H1 (cell line): ENCODE measurements at regions not wholly inside any gene's neighbourhood (a gene's known extent, or its start where the extent isn't known, plus 50 kb on each side); places are given as distances from the start of the nearest gene placed in this dataset.

Experiments
- CTCF ChIA-PET: fragments of 300-600 bp; sonication (Branson Sonifier 250); formaldehyde crosslinking; loops from one replicate; lab custom pipeline; 2021; ENCODE audit not compliant: partially characterized antibody; lab: Charles Lee
- POLR2A ChIA-PET: fragments of 300-600 bp; sonication (Branson Sonifier 250); formaldehyde crosslinking; loops from one replicate; lab custom pipeline; 2021; ENCODE audit warnings: inconsistent platforms; ENCODE audit not compliant: partially characterized antibody; lab: Charles Lee
- DNase-seq, 2 experiments: peaks; one replicate each; pipeline versions ENCODE4 v3.0.0 to v3.0.0-alpha.2; 2010 to 2022; ENCODE audit warnings: low spot score in 2 of 2, low read depth in 1 of 2, mixed read lengths in 1 of 2
- FAIRE-seq: peaks from 2 replicates; lab custom pipeline; 2011; peaks lifted over from hg19 to GRCh38; lab: Jason Lieb, UNC
- H2AFZ ChIP-seq: 2 replicates; pipeline ENCODE4 v1.8.1; 2012; ENCODE audit warnings: low read length, inconsistent platforms
- H2AK5ac ChIP-seq: 2 replicates; pipeline ENCODE4 v1.6.1; 2013; ENCODE audit warnings: low read depth, low read length
- H2BK120ac ChIP-seq: replicated peaks from 2 replicates; pipeline ENCODE3; 2013; ENCODE audit warnings: low read depth, low read length, inconsistent platforms
- H2BK12ac ChIP-seq: 2 replicates; pipeline ENCODE4 v1.6.1; 2013; ENCODE audit warnings: low read depth, low read length
- H2BK15ac ChIP-seq: 2 replicates; pipeline ENCODE4 v1.6.1; 2013; ENCODE audit warnings: low read length
- H2BK20ac ChIP-seq: 2 replicates; pipeline ENCODE4 v1.6.1; 2013; ENCODE audit warnings: low read length
- H2BK5ac ChIP-seq: 2 replicates; pipeline ENCODE4 v1.6.1; 2013; ENCODE audit warnings: low read depth, low read length
- H3K14ac ChIP-seq: 2 replicates; pipeline ENCODE4 v1.6.1; 2013; ENCODE audit warnings: inconsistent platforms; ENCODE audit not compliant: insufficient read length
- H3K18ac ChIP-seq: 2 replicates; pipeline ENCODE4 v1.6.1; 2013; ENCODE audit warnings: low read length; ENCODE audit errors: extremely low read depth
- H3K23ac ChIP-seq: 2 replicates; pipeline ENCODE4 v1.6.1; 2013; ENCODE audit warnings: inconsistent platforms; ENCODE audit not compliant: insufficient read length
- H3K23me2 ChIP-seq: 2 replicates; pipeline ENCODE4 v1.6.1; 2013; ENCODE audit warnings: low read depth, low read length
- H3K27ac ChIP-seq: 2 replicates; pipeline ENCODE4 v1.6.1; 2011; ENCODE audit warnings: low read depth, low read length, inconsistent platforms
- H3K27me3 ChIP-seq, 4 experiments: replicated peaks in 1 of 4; 1 replicate in 1 of 4; 2 replicates in 3 of 4; pipeline versions ENCODE4 v1.6.1 to v1.8.1; 2011 to 2013; ENCODE audit warnings: low read length in 3 of 4, mild to moderate bottlenecking in 3 of 4, inconsistent platforms in 2 of 4, mixed read lengths in 2 of 4, moderate library complexity in 1 of 4; ENCODE audit not compliant: control insufficient read depth in 3 of 4, insufficient read depth in 3 of 4; ENCODE audit errors: extremely low read depth in 1 of 4
- H3K36me3 ChIP-seq, 4 experiments: 2 replicates each; pipeline versions ENCODE4 v1.6.1 to v1.8.1; 2011 to 2013; ENCODE audit warnings: mild to moderate bottlenecking in 4 of 4, low read length in 3 of 4, moderate library complexity in 2 of 4, control low read depth in 1 of 4, inconsistent platforms in 1 of 4; ENCODE audit not compliant: insufficient read depth in 4 of 4, control insufficient read depth in 2 of 4
- H3K4ac ChIP-seq: replicated peaks from 2 replicates; pipeline ENCODE3; 2013; ENCODE audit warnings: low read length, low read depth, mixed read lengths, inconsistent platforms; ENCODE audit not compliant: insufficient read length
- H3K4me1 ChIP-seq, 4 experiments: replicated peaks in 1 of 4; 1 replicate in 1 of 4; 2 replicates in 3 of 4; pipeline versions ENCODE4 v1.6.1 to v1.8.1; 2011 to 2013; ENCODE audit warnings: low read length in 3 of 4, inconsistent platforms in 2 of 4, mixed read lengths in 1 of 4; ENCODE audit not compliant: insufficient read depth in 4 of 4, control insufficient read depth in 3 of 4
- H3K4me2 ChIP-seq, 2 experiments: 2 replicates each; pipeline versions ENCODE4 v1.6.1 to v1.8.1; 2011 to 2013; ENCODE audit warnings: low read depth in 2 of 2, low read length in 2 of 2, control low read depth in 1 of 2, inconsistent platforms in 1 of 2, mild to moderate bottlenecking in 1 of 2; ENCODE audit not compliant: insufficient read depth in 1 of 2
- H3K4me3 ChIP-seq, 4 experiments: fragments of 200-600, 300-600 bp in 1 of 4; sonication (generic), shearing (Covaris generic), sonication (Bioruptor Twin) in 1 of 4; 2 replicates each; pipeline versions ENCODE4 v1.5.1 to v1.8.1; 2011 to 2016; ENCODE audit warnings: low read length in 4 of 4, low read depth in 3 of 4, control low read depth in 2 of 4, inconsistent platforms in 2 of 4, mild to moderate bottlenecking in 2 of 4, mixed read lengths in 1 of 4, moderate library complexity in 1 of 4; ENCODE audit not compliant: insufficient read depth in 2 of 4; ENCODE audit errors: extremely low read depth in 1 of 4
- H3K56ac ChIP-seq: replicated peaks from 2 replicates; pipeline ENCODE3; 2013; ENCODE audit warnings: low read depth, mild to moderate bottlenecking, mixed read lengths, low read length, inconsistent platforms; ENCODE audit not compliant: insufficient read length
- H3K79me1 ChIP-seq: 2 replicates; pipeline ENCODE4 v1.6.1; 2013; ENCODE audit warnings: low read depth, low read length, control low read depth
- H3K79me2 ChIP-seq, 2 experiments: 2 replicates each; pipeline versions ENCODE4 v1.6.1 to v1.8.1; 2012 to 2013; ENCODE audit warnings: low read length in 2 of 2, mild to moderate bottlenecking in 2 of 2, inconsistent platforms in 1 of 2; ENCODE audit not compliant: insufficient read depth in 2 of 2, control insufficient read depth in 1 of 2
- H3K9ac ChIP-seq, 4 experiments: replicated peaks in 1 of 4; 1 replicate in 1 of 4; 2 replicates in 3 of 4; pipeline versions ENCODE4 v1.6.1 to v1.8.1; 2011 to 2013; ENCODE audit warnings: low read depth in 3 of 4, low read length in 3 of 4, control low read depth in 2 of 4, mild to moderate bottlenecking in 2 of 4, moderate library complexity in 2 of 4, inconsistent platforms in 1 of 4; ENCODE audit errors: extremely low read depth in 1 of 4
- H3K9me3 ChIP-seq, 2 experiments: 2 replicates each; pipeline versions ENCODE4 v1.6.1 to v1.8.1; 2012 to 2013; ENCODE audit warnings: mild to moderate bottlenecking in 2 of 2, moderate library complexity in 2 of 2, control low read depth in 1 of 2, inconsistent platforms in 1 of 2, low read depth in 1 of 2, low read length in 1 of 2, mixed read lengths in 1 of 2; ENCODE audit not compliant: insufficient read depth in 2 of 2
- H4K20me1 ChIP-seq, 2 experiments: replicated peaks in 1 of 2; 2 replicates each; pipeline versions ENCODE3 to v1.8.1; 2011 to 2013; ENCODE audit warnings: inconsistent platforms in 2 of 2, low read length in 2 of 2, mild to moderate bottlenecking in 1 of 2; ENCODE audit not compliant: insufficient read depth in 2 of 2, control insufficient read depth in 1 of 2
- H4K5ac ChIP-seq: 2 replicates; pipeline ENCODE4 v1.6.1; 2013; ENCODE audit warnings: low read length, low read depth, mixed read lengths, inconsistent platforms; ENCODE audit not compliant: insufficient read length
- H4K8ac ChIP-seq: 2 replicates; pipeline ENCODE4 v1.8.0; 2013; ENCODE audit warnings: mild to moderate bottlenecking, moderate library complexity, low read length, inconsistent platforms; ENCODE audit not compliant: insufficient read depth; ENCODE audit errors: extremely low read depth
- H4K91ac ChIP-seq: replicated peaks from 2 replicates; pipeline ENCODE3; 2013; ENCODE audit warnings: low read length, mixed read lengths, inconsistent platforms; ENCODE audit not compliant: insufficient read length
- BRCA1 ChIP-seq: IDR thresholded peaks from 2 replicates; pipeline ENCODE4 v1.6.1; 2012; ENCODE audit warnings: low read depth, low read length, improper control_type of control experiment
- KDM4A ChIP-seq: IDR thresholded peaks from one replicate; pipeline ENCODE4 v1.7.1; 2012; ENCODE audit warnings: low read depth, mild to moderate bottlenecking, moderate library complexity, low read length, inconsistent platforms; ENCODE audit not compliant: severe bottlenecking
- MAX ChIP-seq: IDR thresholded peaks from 2 replicates; pipeline ENCODE4 v1.6.1; 2012; ENCODE audit warnings: inconsistent platforms
- NRF1 ChIP-seq: IDR thresholded peaks from 2 replicates; pipeline ENCODE4 v1.6.1; 2011; ENCODE audit warnings: mild to moderate bottlenecking, low read depth, low read length, improper control_type of control experiment
- SAP30 ChIP-seq: fragments of 300-600 bp; sonication (generic); IDR thresholded peaks from 2 replicates; pipeline ENCODE4 v1.7.1; 2012; ENCODE audit warnings: low read length, moderate library complexity, mild to moderate bottlenecking, inconsistent platforms; ENCODE audit not compliant: insufficient read depth, insufficient replicate concordance
- SIN3A ChIP-seq, 2 experiments: IDR thresholded peaks in 1 of 2; conservative IDR thresholded peaks in 1 of 2; 2 replicates each; pipeline ENCODE4 v1.6.1; 2011 to 2012; ENCODE audit warnings: low read length in 2 of 2, improper control_type of control experiment in 1 of 2, low read depth in 1 of 2, mild to moderate bottlenecking in 1 of 2
- SUZ12 ChIP-seq: fragments of 200-600 bp; sonication (generic); IDR thresholded peaks from 2 replicates; pipeline ENCODE4 v1.6.1; 2012; ENCODE audit warnings: mild to moderate bottlenecking, inconsistent platforms, low read length, moderate library complexity, mixed read lengths
- ZNF274 ChIP-seq: IDR thresholded peaks from 2 replicates; pipeline ENCODE4 v1.7.0; 2012; ENCODE audit warnings: low read length, borderline replicate concordance; ENCODE audit errors: extremely low read depth
- WGBS, 2 experiments: shearing (Covaris generic) in 1 of 2; methylation state at CpG; one replicate each; pipeline versions ENCODE4 v1.1.6 to v1.1.7; 2013 to 2015; ENCODE audit warnings: low lambda C conversion rate in 2 of 2, mixed read lengths in 2 of 2, inconsistent platforms in 1 of 2, low coverage in 1 of 2, missing lambda C conversion rate in 1 of 2; ENCODE audit not compliant: insufficient replicate concordance in 2 of 2, insufficient coverage in 1 of 2, insufficient read length in 1 of 2; ENCODE audit errors: extremely low coverage in 1 of 2, missing lambda C conversion rate in 1 of 2; 5-methylcytosine and 5-hydroxymethylcytosine counted together

DNA sequence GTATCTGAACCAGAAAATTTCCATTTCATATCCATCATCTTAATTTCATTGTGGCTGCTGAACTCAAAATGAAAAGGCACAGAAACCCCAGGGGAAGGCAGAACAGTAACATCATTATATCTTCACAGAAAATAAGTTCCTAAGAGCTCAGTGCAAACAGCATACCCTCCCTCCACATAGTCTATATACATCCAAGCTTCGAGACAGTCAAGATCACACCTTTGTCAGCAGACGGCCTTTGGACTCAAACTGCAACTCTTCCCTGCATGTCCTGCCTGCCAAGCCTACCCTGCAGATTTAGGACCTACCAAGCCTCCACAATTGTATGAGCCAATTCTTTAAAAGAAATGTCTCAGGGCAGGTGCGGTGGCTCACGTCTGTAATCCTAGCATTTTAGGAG, 502.1 kb downstream of the SUCLG1 start:
- POLR2A ChIA-PET, result no interaction called here
- WGBS, 2 experiments, result 99% methylated on average over 4 of the region's 4 CpGs; no CpG with 5 or more reads in 1 of the 2 experiments
- H2BK15ac ChIP-seq, result no peak overlapping the region

More for the DNA sequence above, 502.1 kb downstream of the SUCLG1 start:
- H3K27ac ChIP-seq, result no peak overlapping the region
- H3K4me1 ChIP-seq, result no peaks in the 10 kb centered on the region
- H3K36me3 ChIP-seq, result no peaks in the 10 kb centered on the region
- no peak overlapping the region for H4K5ac ChIP-seq
- no peak overlapping the region for H2BK20ac ChIP-seq
- no peaks in the 10 kb centered on the region for H3K27me3 ChIP-seq
- FAIRE-seq (no peak), DNase-seq (no peak)
- no peaks in the 10 kb centered on the region for H3K79me1 ChIP-seq
- no peak overlapping the region for H4K91ac ChIP-seq
- H2BK12ac ChIP-seq, result no peak overlapping the region
- H3K79me2 ChIP-seq, result no peaks in the 10 kb centered on the region
- H3K9me3 ChIP-seq, result no peaks in the 10 kb centered on the region
- H3K14ac ChIP-seq, result no peak overlapping the region
- CTCF ChIA-PET, result interaction anchor here (1.5 kb wide), 1 partner anchor 11 kb away, joined by 4 read pairs; no protein-coding TSS in a partner anchor
- H3K23me2 ChIP-seq, result no peaks in the 10 kb centered on the region
- H2BK120ac ChIP-seq, result no peak overlapping the region
- no peak overlapping the region for H4K8ac ChIP-seq
- TF ChIP-seq SAP30 (no peak), KDM4A (no peak), SUZ12 (no peak), MAX (no peak), SIN3A (conservative IDR thresholded peaks at IDR 0.05 in 1 of 2, IDR thresholded peaks at IDR 0.05 in 1 of 2; ENCODE audit: low read depth in 1 of 2, low read length in 2 of 2) (no peak), ZNF274 (no peak), BRCA1 (no peak), NRF1 (no peak)
- no peak overlapping the region for H3K56ac ChIP-seq
- H4K20me1 ChIP-seq, result no peaks in the 10 kb centered on the region
- H2AFZ ChIP-seq, result no peak overlapping the region
- H2AK5ac ChIP-seq, result no peak overlapping the region
- H3K4me3 ChIP-seq, result no peak overlapping the region
- no peak overlapping the region for H2BK5ac ChIP-seq
- H3K23ac ChIP-seq, result no peak overlapping the region
- H3K4me2 ChIP-seq, result no peak overlapping the region
- H3K4ac ChIP-seq, result no peak overlapping the region
- H3K9ac ChIP-seq, result no peak overlapping the region
- H3K18ac ChIP-seq, result no peak overlapping the region
